ENCODE measurements at regions not wholly inside any gene's neighbourhood (a gene's known extent, or its start where the extent isn't known, plus 50 kb on each side); places are given as distances from the start of the nearest gene placed in this dataset.

DNA sequence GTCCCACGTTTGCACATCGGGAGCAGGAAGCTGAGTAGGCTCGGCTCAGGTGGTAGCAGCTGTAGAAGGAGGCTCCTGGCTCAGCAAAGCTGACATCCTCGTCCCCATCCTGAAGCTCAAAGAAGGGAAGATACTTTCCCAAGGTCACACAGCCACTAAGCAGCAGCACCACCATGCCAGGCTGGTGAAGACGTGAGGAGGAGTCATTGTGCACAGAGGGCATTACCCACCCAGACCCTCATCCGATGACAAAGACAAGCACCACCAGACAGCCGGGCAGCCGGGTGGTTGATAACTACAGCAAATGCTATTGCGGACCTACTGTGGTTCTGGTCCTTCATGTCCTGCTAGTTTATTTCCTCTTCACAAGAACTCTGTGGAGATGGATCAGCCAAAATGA lies 186.9 kb downstream of the MATN1 start:
- TF ChIP-seq, protein P1, sequence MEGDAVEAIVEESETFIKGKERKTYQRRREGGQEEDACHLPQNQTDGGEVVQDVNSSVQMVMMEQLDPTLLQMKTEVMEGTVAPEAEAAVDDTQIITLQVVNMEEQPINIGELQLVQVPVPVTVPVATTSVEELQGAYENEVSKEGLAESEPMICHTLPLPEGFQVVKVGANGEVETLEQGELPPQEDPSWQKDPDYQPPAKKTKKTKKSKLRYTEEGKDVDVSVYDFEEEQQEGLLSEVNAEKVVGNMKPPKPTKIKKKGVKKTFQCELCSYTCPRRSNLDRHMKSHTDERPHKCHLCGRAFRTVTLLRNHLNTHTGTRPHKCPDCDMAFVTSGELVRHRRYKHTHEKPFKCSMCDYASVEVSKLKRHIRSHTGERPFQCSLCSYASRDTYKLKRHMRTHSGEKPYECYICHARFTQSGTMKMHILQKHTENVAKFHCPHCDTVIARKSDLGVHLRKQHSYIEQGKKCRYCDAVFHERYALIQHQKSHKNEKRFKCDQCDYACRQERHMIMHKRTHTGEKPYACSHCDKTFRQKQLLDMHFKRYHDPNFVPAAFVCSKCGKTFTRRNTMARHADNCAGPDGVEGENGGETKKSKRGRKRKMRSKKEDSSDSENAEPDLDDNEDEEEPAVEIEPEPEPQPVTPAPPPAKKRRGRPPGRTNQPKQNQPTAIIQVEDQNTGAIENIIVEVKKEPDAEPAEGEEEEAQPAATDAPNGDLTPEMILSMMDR (IDR thresholded peaks at IDR 0.05): no peak
- TF ChIP-seq POLR2A (IDR thresholded peaks at IDR 0.05) (no peak), EP300 (IDR thresholded peaks at IDR 0.05) (no peak), POLR2AphosphoS5 (IDR thresholded peaks at IDR 0.05) (no peak)

Data from upper lobe of left lung (tissue), 4 donors.